NOMO-1 treated with DMSO at 0.1 percent for 48 hours (cell line): ENCODE measurements at regions not wholly inside any gene's neighbourhood (a gene's known extent, or its start where the extent isn't known, plus 50 kb on each side); places are given as distances from the start of the nearest gene placed in this dataset.

ENCODE experiments used
- DNase-seq: peaks from one replicate; lab custom pipeline; 2025; ENCODE audit not compliant: unreplicated experiment; lab: John Stamatoyannopoulos, UW

DNA sequence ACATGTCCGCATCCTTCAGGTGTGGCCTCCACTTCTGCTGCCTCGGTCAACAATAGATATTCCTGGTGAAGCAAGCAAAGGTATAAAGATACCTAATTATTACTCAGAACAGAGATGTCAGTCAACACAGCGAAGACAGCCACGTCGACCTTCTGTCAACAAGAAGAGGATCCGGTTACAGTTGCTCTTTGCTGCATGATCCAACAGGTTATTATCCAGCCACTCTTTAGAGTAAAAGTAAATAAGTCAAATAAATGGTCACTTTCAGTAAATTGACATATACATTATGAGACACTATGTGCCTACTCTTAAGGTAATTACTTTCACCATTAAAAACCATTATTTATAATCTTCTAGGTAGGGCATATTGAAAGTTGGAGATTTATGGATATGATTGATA lies 356.8 kb upstream of the ATP11B start:
- no peak for DNase-seq

DNA sequence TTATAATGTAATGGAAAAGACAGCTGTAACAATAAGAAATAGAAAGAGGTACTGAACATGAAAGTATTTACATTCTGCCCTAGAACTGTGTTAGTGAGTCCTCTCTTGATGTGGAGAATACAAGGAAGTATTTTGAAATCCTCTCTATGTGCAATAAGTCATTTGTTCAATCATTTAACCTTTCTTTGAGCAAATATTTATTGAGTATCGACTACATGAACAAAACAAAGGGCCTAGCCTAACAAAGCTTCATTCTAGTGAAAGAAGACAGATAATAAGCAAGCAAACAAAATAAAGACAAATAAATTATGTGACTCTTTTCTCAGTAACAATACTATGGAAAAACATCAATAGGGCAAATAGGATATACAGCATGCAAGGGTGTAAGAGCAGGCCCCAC lies 354.9 kb upstream of the ATP11B start:
- DNase-seq = no peak

DNA sequence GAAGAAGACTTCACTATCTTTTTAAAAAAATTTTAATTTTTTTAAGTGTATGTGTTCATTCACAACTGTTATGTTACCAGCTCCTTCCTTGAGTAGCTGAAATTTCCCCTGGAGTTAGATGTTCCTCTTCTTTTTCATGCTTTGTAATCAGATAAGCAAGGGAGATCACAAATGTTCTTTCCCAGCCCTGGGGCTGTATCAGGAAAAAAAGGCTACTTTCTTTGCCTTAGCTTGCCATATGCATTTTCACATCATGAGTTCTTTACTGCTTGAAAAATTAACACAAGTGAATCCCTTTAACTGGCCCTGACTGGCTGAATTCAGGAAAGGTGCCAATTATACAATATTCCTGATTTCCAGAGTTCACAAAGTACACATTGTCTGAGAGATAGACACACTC lies 353.2 kb upstream of the ATP11B start:
- no peak for DNase-seq

DNA sequence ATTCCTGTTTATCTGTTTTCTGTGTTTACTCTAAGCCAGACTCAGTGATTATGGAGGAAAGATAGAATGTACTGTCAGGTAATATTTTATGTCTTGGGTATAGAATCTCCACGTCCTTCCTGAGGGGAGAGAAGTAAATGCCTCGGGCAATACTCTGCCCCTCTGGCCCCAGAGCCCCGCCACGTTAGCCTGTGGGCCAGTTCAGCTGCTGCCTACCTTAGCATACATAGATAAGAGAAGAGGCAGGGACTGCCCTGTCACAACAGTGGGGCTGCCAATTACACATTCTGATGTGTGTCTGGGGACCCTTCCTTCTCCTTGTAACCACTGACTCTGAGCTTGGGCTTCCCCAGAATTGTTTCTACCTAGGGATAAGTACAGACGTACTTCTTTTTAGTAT lies 347.7 kb upstream of the ATP11B start:
- no peak for DNase-seq

DNA sequence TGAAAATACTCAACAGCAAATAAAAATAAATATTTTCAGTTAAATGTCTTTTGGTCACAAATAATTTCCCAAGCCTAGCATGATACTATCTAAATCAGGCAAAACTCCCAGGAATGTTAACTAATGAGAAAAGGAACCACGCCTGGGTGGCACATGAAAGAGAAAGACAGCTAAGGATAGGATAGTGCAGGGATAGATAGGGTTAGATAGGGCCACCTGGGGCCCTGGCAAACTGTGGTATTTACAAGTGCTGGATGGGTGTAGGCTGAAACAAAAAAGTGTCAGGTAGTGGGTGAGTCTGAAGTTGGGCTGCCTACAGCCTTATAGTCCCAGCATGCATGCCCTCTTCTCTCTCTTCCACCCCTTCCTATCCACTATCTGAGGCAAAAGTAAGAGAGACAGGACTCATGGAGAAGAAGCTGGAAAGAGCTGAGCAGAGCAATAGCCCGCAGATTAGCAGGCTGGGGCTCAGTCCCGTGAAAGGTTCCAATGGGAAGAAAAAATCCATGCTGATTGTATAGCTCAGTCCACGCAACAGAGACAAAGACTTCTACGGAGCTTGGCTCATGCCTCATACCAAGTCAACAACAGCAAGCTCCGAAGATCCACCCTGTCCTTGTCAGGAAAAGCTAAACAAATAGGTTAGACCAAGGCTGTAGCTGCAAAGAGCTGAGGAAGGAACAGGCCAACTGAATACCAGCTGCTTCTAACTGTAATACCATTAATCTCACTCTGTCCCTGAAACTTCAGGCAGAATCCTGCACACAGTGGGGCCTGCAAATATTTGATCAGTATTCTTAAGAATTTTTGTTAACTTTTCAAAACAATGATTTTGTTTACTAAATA lies 342.1 kb upstream of the ATP11B start:
- no peak for DNase-seq

DNA sequence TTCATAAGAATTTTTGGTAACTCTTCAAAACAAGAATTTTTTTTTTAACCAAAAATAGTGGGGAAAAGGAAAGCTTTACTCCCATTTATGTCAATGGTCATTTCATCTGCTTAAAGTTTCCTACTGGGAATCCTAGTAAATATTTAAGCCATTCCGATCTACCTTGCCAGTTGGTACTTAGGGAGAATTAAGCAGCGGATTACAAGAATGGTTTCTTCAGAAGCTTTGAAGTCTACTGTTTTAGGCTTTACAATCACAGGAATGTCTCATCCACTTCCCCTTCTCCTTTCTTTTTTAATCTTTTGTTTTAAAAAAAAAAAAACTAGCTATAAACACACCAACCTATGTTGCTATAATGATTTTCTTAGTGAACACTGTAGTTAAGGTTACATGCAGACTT lies 341.4 kb upstream of the ATP11B start:
- no peak for DNase-seq

DNA sequence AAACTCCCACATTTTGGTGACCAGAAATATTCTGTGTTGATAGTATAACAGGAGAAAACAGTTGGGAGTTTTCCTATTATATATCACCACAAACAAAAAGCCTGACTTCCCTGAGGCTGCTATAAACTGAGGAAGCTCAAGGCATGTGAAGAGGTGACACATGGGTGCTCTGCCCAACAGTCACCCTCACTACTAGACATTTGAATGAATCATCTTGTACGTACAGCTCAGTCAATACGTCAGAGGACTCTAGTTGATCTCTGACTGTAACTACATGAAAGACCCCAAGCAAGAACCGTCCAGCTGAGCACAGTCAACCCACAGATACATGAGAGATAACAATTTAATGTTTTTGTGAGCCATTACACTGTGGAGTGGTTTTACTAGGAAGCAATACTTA lies 338.3 kb upstream of the ATP11B start:
- no peak for DNase-seq

DNA sequence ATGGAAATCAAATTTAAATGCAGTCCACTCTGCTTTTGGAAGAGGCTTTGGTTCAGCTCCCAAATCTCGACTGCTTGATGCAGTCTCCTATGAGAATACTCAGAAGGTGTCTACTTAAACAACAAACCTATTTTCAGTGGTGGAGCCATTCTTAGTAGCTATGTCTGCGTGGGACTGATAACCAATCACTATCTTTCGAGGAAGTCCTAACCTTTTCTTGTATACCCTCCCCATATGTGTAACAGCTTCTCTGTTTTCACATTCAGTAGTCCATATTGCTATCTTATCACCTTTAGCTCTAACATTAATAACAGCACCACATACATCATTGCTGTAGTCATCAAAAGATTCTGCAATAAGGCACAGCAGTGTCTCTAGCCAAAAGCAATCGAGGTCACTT lies 333.0 kb upstream of the ATP11B start:
- DNase-seq = no peak

DNA sequence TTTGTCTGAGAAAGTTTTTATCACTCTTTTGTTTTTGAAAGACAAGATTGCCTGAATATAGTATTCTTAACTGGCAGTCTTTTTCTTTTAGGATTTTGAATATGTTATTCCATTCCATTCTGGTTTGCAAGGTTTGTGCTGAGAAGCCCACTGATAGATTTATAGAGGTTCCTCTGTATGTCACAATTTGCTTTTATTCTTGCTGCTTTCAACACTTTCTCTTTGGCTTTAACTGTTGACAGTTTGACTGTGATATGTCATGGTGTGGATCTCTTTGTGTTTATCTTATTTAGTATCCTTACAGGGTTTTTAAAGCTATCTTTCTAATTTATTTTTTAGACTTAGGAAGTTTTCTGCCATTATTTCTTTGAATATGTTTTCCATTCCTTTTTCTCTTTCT lies 331.2 kb upstream of the ATP11B start:
- DNase-seq = no peak

DNA sequence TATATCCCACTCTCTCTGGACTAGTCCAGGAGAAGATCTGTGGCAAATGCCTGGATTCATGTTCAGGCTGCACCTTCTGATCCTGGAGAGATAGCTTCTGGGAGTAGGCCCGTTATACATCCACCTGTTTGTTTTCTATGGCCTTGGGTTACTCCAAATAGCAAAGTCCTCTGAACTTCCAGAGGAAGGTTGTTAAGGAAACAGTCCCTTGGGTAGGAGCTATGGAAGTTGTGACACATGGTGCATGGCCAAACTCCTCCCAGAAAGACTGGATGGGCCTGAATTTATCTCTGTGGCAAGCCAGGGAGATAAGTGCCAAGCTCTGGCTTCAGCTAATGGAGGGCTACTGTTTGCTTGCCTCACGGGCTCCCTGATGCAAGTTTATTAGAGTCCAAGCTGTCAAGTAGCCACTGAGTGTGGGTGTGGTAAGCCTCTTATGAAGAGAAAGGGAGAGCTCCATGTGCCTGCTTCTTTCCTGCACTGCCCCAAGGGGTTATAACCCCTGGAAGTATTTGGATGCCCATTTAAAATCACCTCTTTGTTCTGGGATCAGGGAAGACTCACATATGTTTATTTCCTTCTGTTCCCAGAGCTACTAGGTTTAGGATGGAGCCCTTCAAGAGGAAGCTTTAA lies 328.7 kb upstream of the ATP11B start:
- DNase-seq = no peak

DNA sequence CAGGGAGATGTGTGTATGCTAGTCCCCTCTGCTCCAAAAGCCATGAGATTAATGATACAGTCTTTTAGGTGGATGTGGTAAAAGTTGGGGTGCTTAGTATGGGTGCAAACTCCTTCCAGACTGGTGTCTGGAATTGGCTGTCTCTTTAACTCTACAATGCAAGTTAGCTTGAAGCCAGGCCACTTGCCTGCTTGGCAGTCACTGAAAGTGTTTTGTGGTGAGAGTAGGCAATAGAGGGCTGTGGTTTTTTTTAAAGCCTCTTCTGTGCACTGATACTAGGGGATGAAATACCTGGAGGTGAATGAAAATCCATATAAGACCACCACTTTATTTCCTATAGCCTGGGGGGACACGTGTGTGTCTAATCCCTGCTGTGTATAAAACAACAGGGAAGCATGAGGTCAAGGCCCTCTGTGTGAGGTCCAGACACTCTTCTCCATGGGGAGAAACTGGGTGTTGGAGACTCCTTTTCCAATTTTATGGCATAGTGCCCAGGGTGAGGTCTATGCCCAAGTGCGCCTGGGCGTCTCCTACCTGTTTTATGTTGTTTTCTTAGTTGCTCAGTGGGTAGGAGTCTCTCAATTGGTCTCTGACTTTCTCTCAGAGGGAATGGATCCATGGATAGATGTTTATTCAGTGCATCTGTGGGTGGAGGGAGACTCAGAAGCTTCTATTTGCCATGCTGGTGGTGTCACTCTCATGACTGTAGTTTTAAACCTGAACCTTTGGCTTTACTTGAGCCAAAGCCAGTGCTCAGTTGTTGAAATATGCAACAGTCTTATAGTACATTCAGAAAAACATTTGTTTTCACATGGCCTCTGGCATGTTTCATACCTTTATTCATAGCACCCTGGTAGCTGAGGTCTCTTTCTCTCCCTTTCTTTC lies 327.8 kb upstream of the ATP11B start:
- DNase-seq = no peak

DNA sequence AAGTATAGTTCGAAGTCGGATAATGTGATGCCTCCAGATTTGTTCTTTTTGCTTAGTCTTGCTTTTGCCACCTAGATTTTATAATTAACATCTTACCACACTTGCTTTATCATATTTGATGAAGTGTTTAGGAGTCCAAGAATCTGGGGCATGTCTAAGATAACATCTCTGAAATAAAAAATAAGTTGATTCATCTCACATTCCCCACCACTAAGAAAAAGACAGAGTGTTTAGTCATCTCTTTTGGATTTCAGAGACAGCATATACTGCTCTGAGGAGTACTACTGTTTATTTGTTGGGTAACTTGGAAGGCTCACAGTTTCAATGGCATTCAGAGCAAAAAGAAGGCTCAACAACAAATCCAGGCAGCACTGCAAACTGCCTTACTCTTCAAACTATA lies 324.2 kb upstream of the ATP11B start:
- DNase-seq = no peak

DNA sequence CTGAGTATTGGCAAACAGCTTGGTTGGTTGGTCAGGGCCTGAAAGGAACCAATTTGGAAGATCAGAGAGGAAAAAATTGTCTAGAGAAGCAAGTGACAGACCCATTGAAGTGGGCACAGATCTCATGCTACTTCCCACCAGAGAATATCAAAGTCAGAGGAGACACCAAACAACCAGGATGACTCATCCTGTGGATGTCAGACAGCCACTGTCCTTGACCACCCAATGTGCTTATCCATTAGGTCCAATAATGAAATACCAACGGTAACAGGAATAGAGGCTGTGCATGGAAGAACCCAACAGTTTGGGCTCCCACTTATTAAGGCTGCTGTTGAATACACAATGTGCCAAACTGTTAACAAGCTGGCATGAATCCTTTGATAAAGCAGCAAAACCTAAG lies 323.1 kb upstream of the ATP11B start:
- DNase-seq = no peak

DNA sequence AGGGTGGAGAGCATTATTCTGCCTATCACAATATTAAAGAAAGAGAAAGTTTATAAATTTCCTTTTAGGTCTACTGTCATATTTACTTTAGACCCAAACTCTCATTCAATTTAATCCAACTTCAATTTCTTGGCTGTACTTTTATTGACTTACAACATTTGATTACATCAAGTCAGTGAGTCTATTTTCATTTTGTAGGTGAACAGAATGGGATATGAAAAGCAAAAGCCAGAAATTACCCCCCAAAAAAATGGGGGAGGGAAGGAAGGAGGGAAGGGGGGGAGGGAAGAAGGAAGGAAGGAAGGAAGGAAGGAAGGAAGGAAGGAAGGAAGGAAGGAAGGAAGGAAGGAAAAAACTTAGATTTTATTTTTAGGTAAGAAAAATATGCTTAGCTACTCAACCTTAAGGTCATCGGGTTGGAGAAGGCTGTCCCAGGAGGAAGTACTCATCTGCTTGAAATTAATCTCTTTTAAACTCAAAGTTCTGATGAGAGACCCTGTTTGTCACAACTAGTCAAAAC lies 320.1 kb upstream of the ATP11B start:
- no peak for DNase-seq

DNA sequence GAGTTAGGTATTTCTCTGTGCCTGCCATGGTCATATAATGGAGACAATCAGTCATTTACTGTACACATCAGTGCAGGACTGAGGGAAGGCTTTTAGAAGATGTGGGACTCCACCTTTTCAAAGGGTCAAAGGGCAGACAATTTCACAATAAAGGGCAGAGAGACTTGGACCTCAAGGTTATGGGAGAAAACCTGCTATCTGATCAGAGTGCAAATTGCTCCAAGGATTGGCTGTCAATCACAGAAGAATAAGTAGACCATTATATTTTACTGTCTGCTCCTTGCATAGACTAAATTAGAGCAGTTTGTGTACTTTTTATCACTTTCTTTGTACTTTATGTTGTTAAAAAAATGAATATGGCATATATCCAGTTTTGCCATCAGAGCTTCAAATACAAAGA lies 314.9 kb upstream of the ATP11B start:
- DNase-seq = no peak

DNA sequence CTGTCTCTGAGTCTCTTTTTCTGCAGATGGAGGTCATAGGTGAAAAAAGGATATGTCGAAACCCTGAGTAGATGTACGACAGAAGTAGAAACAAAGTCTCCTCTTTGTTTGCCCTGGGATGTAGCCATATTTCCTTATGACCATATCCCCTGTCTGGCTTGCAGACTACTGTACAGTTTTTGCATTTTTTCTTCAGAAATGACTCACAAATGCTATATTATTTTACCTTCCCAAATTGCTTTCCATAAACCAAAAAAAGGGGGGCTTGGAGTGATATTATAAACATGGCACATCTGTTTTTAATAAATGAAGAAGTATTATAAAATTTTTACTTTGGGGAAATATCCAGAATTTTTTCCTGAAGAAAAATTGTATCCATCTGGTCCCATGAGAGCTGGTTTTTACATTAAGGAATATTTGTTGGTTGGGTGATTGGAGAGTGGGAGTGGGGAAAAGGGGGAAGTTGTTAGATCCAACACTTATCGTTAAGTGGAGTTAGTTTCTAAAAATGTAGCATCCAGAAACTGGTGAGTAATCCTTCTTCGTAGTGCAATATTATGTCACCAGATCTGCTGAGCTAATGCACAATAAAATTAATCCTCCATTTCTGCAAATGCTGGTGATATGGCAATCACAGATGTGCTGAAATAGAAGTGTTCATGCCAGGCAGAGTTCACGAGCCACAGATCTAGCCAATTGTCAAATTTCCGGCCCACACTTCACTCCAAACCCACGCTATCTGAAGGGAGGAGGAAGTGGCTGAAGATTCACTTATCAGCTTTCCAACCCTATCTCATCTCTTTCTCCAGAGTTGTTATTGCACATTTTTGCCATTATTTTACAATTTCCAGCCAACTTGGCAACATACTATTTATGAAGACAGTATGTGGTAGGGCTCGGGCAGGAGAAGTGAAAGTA lies 313.6 kb upstream of the ATP11B start:
- DNase-seq = no peak

DNA sequence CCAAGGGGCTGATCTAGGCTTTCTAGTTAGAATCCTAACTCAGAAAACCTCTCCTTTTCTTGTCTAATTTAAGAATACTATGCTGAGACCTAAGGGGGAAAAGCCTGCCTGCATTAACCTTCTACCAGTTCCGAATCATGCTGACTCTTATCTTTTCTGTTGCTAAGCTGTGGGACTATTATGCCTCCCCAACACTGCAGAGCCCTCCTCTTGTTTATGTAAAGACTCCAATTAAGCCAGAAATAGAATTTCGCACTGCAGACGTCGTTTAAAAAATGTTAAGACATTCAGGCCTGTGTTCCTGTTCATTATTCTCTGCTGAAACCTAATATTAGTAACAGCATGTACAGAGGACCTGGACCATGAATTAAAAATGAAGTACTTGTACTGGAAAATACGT lies 310.6 kb upstream of the ATP11B start:
- DNase-seq = no peak

DNA sequence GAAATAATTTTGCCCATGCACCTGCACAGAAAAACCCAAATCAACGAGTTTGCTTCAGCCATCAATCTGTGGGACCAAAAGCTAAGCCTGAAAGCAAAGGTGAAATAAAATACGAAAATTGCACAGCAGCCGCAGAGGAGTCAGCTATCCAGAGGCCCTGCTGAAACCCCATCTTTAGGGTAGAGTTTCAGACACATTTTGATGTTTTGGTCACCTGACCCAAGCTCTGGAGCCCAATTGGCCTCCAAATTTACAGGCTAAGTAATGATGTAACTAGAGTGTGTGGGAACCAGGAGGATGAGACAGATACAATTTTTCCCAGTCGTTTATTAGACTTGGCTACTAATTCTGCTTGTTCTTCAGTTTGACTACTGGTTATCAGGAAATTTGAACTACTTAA lies 308.6 kb upstream of the ATP11B start:
- no peak for DNase-seq

DNA sequence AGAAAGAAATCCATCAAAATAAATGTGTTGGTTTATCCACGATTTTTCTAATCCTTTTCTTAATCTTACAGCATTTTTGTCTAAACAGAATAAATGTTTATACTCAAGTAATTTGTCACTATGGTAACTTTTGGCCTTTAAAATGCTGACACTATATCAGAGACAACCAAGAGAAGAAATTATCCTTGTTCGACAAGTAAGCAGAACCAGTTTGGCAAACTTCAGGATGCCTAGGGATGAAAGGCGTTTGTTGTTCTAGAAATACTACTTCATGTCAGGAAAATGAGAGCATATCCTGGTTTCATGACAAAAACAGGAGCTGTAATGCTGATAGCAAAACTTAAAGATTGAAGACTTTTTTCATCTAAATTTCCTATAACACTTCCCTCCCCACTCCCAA lies 308.0 kb upstream of the ATP11B start:
- no peak for DNase-seq

DNA sequence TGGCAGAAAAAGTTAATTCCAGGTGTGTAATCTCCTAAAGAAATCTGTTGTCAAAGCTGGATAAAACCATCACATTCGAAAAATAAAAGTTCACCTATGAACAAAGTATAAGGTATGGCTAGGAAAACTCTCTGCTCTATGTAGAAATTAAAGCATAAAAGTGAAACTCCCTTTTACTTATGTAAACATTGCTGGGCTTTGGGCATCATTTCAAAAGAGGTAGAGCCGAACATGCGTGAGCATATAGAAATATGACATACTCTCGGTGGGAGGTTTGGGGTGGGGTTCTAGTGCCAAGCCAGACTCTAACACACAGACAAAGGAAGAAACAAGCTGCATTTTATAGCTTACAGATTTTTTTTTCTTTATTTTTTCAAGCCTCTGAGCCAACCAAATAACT lies 306.8 kb upstream of the ATP11B start:
- DNase-seq = no peak

DNA sequence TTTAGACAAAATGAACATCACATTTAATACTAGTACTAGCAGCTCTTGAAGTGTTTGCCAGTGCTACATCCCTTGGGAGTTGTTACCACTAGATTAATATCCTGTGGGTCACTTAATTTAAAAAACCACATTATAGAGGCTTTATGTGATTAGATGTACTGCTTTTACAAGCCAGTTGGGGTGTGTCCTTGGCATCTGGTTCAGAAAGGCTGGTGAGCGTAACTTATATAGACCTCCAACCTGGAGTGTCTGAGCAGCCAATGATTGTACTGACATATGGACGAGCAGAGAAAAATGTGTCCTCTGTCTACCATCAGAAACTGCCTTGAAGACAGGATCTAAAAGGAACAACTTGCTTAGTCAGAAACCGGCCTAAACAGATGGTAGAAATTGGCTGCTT lies 306.2 kb upstream of the ATP11B start:
- DNase-seq = no peak
